ENCODE measurements at regions not wholly inside any gene's neighbourhood (a gene's known extent, or its start where the extent isn't known, plus 50 kb on each side); places are given as distances from the start of the nearest gene placed in this dataset.

DNA sequence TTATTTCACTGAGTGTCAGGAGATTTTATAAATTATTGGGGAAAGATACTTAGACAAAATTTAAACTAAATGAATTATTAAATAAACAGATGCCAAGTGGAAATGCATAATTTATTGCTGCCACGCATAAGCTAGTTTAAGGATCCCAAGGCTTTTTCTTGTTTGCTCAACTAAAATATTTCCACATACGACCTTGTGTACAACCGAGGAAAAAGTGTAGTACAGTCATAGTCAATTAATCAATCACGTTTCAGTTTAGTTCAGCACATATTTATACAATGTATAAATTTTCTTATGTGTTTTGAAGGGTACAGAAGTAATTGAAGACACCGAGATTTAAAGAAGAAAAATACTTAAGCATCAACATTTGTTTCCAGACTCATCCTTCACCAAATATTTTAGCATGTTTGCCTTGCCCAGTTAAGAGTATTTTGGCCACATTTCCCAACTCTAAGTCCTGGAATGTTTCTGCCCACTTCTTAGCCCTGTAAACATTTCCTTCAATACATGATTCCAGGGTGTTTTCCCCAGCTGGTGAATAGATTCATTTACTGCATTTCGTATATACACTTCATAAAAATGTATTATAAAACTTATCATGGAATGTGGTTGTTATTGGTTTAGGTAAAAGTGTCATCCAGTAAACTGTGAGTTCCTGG lies 652.9 kb downstream of the ELAVL2 start:
- no peak for DNase-seq

DNA sequence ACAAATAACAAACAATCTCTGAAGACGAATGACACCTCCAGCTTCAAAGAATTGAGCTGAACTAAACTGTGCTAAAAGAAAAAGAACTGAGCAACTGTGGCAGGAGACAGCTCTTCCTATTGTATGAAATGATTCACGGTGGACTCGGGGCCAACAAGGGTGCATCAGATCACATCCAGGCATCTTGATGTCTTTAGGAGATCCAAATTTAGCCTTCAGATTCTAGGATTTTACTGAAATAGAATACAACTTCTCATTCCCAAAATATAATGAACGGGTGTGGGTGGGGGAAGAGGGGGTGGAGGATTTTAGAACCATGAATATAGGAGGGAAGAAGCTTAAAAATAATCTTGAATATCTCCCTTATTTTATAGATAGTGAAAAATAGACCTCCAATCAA lies 631.8 kb downstream of the ELAVL2 start:
- DNase-seq: no peak

DNA sequence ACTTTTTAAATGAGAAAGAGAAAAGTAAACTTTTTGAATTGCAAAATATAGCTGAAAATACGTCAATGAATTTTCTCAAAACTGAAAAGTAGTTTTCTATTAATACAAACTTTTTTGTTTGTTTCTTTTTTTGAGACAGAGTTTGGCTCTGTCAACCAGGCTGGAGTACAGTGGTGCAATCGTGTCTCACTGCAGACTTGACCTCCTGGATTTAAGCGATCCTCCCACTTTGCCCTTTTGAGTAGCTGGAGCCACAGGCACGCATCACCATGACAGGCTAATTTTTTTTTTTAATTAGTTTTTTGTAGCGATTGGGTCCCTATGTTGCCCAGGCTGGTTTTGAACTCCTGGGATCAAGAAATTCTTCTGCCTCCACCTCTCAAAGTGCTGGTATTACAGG lies 610.4 kb downstream of the ELAVL2 start:
- no peak for DNase-seq

DNA sequence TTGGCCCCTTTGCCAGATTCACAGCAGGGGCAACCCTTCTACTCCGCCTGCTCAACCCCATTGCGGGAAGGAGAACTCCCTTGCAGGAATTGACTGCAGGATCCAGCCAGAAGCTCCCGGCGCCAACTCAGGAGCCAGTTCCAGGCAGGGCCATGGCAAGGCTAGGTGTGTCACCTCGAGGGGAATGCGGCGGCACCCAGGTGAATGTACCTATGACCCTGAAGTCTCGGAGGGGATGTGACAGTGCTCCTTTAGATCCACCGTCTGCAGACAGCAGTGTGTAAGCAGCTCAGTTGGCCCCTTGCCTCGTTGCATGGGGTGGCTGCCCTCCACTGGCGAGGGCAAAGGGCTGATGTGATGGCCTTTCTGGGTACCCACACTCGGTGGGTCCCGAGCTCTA lies 606.6 kb downstream of the ELAVL2 start:
- no peak for DNase-seq

DNA sequence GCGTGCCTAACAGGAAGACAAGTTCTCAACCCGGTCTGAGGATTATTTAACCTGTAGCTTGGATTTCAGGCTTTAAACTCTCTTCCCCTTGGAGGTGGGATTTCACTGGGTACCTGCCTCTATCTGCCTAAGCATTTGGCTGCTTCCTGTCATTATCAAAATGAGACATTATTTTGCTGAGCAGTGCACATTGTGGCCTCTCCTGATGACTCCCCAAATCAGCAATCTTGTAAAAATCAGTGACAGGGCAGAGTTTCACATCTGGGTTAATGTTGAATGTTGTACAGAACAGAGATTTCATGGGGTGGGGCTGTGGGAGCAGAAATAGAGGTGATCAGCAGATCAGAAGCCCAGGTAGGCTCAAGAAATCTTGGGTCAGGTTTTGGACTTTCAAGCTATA lies 605.9 kb downstream of the ELAVL2 start:
- DNase-seq: no peak

DNA sequence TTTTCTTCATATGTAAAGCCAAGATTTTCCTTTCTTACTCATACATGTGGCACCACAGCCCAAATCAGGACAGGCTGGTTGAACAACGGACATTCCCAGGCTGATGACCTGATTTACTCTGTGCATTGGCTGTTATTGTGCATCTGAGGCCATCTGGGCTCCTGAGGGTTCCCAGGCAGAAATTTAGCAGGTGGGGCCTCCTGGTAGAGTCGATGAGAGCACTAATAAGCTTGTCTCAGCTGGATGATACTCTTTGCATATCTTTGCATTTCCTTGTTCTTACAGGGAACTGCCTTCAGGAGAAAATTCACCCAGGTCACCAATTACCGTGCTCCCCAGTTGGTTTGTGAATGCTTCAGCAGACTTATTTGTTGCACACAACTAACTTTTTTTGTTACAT lies 605.1 kb downstream of the ELAVL2 start:
- DNase-seq: no peak

DNA sequence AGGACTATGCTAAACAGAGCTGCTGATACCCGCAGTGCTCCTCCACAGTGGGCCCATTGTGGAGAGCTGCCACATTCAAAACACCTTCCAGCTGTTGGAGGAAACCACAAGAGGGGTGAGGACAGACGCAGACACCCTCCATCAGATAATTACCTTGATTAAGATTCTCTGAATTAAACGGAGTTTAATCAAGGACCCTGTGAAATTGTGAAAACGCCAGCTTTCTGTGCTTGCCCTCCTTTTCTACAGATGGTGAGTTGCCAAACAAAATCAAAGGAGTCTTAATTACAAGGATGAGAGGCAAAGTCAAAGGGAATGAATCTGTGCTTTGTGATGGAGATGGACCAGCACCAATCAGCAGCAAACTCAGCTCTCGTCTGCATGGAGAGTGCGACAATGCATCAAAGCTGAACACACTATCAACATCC lies 596.1 kb downstream of the ELAVL2 start:
- DNase-seq: no peak

DNA sequence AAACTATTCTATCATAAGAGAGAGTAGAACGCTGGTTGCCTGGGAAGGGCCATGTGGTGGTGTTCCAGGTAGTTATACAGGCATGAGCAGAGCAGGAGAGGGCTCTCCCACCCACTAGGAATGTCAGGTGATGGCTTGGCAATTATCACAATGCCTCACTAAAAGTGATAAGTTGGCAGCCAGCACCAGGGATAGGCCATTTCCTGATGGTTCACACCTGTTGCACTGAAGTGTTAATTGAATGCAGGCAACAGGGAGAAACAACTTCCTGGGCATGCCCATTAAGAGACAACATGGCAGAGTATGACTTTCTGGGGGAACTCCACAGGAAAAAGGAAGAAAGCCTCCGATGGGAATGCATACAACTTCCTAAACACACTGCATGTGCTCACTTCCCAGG lies 593.2 kb downstream of the ELAVL2 start:
- DNase-seq: no peak

DNA sequence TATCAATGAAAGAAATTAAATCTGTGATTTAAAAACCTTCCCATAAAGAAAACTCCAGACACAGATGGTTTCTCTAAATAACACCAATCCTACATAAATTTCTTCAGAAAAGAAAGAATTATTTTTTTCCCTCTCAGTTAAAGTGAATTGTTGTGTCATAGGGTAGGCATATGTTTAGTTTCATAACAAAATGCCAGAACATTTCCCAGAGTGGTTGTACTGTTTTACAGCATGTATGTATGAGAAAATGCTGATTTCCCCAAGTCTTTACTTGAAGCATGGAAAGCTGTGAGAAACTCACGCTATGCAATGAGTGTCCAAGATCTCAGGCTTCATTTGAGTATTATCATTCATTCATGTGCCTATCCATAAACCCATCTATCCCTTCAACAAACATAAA lies 582.5 kb downstream of the ELAVL2 start:
- no peak for DNase-seq

DNA sequence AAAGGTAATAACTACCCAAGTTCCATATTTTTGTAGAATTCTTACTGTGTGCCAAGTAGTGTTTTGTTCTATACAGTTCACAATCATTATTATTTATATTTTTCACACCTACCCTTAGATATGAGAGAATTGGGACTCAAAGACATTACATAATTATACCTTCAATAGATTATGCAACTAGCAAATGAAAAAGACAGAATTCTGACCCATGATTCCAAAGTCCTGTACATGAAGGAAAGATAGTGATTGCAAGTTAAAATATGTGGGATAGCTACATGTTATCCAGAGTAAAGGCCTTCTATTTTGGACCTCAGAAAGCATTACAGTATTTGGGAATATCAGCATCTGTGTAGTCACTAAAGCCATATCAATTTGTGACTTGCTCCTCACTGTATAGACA lies 581.0 kb downstream of the ELAVL2 start:
- no peak for DNase-seq

DNA sequence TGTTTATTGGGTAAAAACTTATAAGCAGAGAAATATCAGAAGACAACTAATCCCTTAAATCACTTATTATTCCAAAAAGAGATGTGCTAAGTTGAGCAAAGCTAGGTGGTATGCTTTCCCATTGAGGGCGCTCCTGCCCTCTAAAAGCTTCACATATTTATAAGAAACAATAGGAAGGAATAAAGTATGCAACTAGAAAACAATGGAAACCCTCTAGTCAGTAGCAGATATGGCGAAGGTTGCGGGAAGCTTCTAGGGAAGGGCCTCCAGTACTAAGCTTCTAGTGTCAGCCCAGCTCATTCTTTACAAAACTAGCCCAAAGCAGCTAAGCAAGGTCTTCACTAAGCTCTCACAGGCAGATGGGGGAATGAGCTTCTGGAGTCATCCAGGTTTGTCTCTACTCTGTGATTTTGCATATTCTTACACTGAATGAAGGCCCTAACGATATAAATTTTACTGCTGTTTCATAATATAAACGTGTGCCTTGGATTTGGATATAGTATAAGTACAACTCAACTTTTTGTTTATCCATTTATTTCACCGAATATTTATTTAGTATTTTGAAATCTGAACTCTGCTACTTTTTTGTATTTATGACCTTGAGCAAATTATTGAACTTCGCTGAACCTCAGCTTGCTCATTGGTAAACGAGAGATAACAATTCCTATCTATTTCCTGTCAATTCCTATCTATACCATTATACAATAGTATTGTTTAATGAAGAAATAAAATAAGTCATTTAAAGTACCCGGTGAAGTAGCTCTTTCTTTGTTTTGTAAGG lies 571.4 kb downstream of the ELAVL2 start:
- no peak for DNase-seq

DNA sequence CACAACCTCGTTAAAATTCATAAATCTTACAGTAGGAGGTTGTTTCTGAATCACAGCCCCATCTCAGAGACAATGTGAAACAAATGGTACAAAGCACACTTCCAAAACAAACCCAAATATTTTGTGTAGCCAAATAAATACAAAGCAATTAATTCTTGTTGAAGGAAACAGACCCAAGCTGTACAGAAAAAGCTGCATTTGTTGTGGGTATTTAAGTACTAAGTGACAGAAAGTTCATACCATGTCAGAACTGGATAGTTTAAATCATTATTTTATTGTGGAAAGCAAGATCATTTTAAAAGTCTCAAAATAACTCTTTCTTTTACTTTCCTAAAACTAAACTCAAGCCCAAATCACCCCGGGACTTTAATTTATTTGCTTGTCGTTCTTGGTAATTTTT lies 570.7 kb downstream of the ELAVL2 start:
- DNase-seq: no peak

DNA sequence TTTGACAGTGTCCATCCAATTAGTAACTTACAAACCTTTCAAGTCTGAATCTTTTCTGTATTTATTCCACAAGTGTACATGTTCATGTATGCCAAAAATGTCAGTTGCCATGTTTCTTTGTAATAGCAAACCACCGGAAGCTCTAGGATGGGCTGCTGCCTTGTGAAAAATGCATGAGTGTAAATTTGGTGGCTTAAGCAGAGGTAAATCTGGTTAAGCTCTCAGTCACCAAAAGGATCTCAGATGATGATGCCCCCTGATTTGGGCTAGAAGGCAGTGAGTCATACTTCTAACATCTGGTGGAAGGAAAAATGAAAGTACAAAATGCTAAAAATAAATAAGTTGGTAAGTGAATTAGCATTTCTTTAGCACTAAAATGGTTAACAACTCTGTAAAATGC lies 567.5 kb downstream of the ELAVL2 start:
- no peak for DNase-seq

DNA sequence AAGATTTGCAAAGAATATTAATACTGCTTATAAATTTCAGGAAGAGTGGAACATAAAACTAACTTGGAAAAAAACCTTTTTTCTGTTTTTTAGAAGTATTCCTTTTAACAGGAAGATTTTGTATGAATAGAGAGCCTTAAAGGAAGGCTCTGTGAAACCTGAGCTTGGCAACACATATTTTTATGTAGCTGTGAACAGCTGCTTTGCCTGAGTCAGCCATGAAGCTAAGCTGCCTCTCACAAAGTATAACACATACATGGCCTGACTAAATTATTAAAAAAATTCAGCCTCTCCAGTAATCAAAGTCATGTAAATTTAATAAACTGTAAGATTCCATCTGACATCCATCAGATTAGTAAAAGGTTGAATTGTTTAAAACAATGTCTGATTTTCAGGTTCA lies 547.5 kb downstream of the ELAVL2 start:
- DNase-seq: no peak

DNA sequence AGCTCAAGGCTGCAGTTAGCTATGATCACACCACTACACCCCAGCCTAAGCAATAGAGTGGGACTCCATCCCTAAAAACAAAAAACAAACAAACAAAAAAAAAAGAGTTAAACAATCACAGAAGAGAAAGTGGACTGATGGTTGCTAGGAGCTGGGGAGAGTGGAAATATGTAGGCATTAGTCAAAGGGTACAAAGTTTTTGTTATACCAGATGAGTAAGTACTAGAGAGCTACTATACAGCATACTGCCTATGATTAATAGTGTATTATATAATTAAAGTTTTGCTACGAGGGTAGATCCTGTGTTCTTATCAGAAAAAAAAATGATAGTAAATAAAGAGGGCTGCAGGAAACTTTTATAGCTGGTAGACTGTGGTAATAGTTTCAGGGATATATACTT lies 538.6 kb downstream of the ELAVL2 start:
- DNase-seq: no peak

DNA sequence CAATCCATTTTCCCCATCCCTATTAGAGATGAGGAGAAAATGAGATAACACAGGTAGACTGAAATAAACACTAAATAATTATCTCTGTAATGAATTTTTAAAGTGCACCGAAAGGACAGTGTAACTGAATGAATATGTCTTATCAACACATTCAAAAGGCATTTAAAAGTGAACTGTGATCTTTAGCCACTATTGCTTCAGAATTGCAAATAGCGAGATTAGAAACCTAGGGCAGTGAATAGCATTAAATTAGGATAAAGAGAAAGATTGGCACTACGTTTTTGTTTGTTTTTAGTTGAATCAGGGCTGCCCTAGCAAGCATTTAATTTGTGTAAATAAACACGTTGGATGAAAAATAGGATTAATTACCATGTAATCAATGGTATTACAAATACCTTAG lies 537.5 kb downstream of the ELAVL2 start:
- no peak for DNase-seq

DNA sequence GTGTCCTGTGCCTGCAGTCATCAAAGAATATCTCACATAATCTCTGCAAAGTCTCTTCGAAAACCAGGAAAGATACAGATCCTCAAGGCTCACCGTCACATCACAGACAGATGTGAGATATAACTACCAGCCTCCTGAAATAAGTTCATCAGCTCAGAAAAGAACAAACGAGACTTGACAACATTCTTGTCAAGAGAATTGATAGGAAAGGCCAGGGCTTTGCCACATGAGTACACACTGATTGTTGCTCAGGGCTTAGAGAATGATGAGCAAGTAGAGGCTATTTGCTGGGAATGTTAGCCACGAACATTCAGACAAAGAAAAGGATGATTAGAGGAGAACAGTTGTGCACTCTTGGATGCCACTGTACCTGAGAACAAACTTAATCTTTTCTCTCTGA lies 535.1 kb downstream of the ELAVL2 start:
- DNase-seq: no peak

DNA sequence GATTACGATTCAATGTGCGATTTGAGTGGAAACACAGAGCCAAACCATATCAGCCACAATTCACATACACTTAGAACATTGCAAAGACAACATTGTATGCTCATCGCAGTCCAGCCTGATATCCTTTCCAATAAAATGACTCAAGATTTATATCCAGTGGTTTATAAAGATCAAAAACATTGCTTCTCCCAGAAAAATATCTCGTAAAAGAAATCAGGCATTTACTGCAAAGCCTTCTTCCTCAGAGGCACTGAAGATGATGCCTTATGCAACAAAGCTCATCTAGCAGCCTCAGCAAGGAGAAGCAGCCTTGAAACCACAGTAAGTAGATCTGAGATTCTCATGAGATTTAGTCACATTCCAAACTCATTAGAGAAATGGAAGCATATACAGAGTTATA lies 523.8 kb downstream of the ELAVL2 start:
- DNase-seq: no peak

DNA sequence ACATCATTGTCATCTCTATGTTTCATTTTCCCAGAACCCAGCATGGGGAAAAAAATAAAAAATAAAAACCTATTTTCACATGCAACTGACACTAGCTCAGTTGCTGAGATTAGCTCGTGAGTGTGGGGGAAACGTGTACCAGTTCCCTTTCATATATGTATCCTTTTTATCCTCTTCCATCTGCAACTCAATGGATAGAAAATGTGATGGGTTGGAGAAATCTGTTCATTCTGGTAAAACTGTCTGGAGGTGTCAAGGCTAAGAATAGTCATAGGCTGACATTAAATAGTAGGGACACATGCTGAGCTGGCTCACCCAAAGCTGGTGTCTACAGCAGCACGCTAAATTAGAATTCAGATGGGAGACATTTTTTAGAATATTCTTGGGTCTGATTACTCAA lies 519.3 kb downstream of the ELAVL2 start:
- DNase-seq: no peak

DNA sequence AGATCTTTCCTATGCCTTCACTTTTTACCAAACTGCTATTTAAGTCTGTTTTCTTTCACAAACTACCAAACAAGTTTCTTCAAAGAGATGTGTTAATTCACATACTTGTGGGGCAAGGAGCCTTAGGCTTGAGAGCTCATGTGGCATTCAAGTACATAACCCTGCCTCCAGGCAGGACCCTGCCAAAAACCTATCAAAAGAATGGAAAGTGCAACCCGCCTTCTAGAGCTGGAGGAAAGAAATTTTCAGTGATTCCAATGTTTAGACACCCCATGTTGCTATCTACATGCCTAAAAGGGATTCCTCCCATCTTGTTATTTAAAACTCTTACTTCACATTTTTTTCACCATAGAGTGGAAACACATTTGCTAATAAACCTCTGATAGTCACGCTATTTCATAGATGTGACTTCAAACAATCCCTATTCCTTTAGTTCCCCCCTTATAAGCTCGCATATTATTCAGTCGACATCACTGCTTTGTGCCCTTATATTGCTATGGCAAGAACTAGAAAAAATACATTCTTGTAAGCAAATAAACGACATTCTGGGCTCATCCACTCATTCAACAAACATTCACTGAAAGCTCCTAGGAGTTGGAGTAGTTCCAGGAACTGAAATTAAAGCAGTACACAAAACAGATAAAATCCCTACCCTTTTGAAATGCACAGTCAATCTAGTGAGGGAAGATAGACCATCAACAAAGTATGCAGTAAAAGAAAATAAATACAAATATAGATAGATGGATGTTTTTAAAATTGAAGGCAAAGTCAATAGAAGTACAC lies 518.1 kb downstream of the ELAVL2 start:
- DNase-seq: no peak

DNA sequence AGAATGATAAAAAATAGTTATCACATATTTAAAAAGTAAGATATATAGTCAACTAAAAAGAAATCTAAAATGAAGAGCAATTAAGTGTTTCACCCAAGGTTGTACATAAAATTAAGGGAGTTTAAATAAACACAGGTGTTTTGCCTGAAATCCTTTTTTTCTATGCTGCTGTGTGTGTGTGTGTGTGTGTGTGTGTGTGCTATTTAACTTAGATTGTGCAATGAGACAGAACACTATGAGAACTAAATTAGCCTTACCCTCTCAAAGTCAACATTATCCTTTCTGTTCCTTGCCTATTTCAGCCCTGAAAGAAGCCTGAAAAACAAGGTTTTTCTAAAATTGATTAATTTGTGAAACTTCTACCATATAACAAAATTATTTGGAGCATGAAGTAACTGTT lies 516.2 kb downstream of the ELAVL2 start:
- DNase-seq: no peak

DNA sequence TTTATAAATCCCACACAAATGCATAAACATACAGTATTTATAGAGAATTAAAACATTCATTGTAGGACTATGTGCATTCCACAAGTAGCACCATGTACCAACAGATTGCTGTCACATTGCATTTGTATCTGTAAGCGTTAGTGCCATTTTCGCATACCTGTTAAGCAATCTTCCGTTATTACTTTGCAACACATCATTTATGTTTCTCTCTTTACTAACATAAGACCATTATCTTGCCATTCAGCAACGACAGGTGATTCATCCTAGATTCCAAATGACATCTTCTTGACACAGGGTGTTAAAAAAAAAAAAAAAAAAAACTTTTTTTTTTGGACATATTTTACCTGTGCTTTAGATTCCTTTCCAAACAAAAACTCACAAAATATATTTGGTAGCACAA lies 511.8 kb downstream of the ELAVL2 start:
- DNase-seq: no peak

DNA sequence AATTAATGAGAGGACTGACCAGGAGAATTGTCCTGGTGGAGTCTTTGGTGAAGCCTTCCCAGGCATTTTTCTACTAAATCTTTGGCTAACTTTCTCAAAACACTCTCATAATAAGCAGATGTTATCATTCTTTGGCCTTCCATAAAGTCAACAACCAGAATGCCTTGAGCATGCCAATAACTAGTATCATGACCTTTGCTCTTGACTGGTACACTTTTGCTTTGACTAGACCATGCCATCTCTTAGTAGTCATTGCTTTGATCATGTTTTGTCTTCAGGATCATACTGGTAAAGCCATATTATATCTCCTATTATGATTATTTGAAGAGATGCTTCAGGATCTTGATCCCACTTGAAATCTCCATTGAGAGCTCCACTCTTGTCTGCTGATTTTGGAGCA lies 506.9 kb downstream of the ELAVL2 start:
- DNase-seq: no peak

DNA sequence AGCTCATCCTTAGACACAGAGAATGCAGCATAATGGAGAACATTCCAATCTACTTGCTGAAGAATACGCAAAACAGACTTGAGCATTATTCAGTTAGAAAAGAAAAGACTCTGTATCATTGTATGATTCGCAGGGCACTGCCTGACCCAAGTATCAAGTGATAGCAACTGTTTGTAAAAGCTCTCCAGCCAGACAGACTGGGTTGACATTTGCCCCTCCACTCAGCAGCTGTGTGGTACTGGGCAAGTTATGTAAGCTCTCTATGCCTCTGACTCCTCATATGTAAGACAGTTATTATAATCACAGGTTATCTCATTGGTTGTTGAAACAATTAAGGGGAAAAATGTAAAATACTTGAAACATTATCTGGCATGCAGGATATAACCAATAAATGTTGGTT lies 505.0 kb downstream of the ELAVL2 start:
- DNase-seq: no peak
